Activated CD4-positive, CD25-positive, alpha-beta regulatory T cell (primary cell): ENCODE measurements at regions not wholly inside any gene's neighbourhood (a gene's known extent, or its start where the extent isn't known, plus 50 kb on each side); places are given as distances from the start of the nearest gene placed in this dataset.

Experiments
- DNase-seq, 4 experiments: peaks; one replicate each; lab custom pipeline; 2025; lab: John Stamatoyannopoulos, UW

GRCh38 chr13:33466262-33466661, 180.7 kb upstream of the STARD13 start:
- no peak for DNase-seq

GRCh38 chr13:33467556-33467955, 182.0 kb upstream of the STARD13 start:
- DNase-seq = no peak

- no peak for DNase-seq
These were observed 185.6 kb upstream of the STARD13 start for GRCh38 chr13:33471204-33471603.

- DNase-seq = no peak
These were observed 186.9 kb upstream of the STARD13 start for GRCh38 chr13:33472446-33472845.

GRCh38 chr13:33479105-33479504, 193.6 kb upstream of the STARD13 start:
- no peak for DNase-seq

- no peak for DNase-seq
These were observed 195.0 kb upstream of the STARD13 start for GRCh38 chr13:33480561-33480960.

GRCh38 chr13:33483471-33483870, 197.9 kb upstream of the STARD13 start:
- no peak for DNase-seq

GRCh38 chr13:33485247-33485646, 199.7 kb upstream of the STARD13 start:
- no peak for DNase-seq

- DNase-seq = no peak
These were observed 202.2 kb upstream of the STARD13 start for GRCh38 chr13:33487575-33488243.

GRCh38 chr13:33489563-33489962, 204.0 kb upstream of the STARD13 start:
- DNase-seq = no peak

GRCh38 chr13:33490461-33491327, 205.1 kb upstream of the STARD13 start:
- no peak for DNase-seq

GRCh38 chr13:33493672-33494365, 208.3 kb upstream of the STARD13 start:
- DNase-seq = no peak

GRCh38 chr13:33494596-33495204, 209.1 kb upstream of the STARD13 start:
- DNase-seq = no peak

- DNase-seq = no peak
These were observed 210.8 kb upstream of the STARD13 start for GRCh38 chr13:33496336-33496735.

GRCh38 chr13:33497146-33497845, 211.7 kb upstream of the STARD13 start:
- no peak for DNase-seq

- DNase-seq = no peak
These were observed 222.5 kb upstream of the STARD13 start for GRCh38 chr13:33508060-33508459.

GRCh38 chr13:33509642-33510229, 224.2 kb upstream of the STARD13 start:
- DNase-seq = no peak

- no peak for DNase-seq
These were observed 224.9 kb upstream of the STARD13 start for GRCh38 chr13:33510350-33510970.

- no peak for DNase-seq
These were observed 227.5 kb upstream of the STARD13 start for GRCh38 chr13:33512880-33513554.

- no peak for DNase-seq
These were observed 228.8 kb upstream of the STARD13 start for GRCh38 chr13:33514362-33514761.
